ENCODE measurements at regions not wholly inside any gene's neighbourhood (a gene's known extent, or its start where the extent isn't known, plus 50 kb on each side); places are given as distances from the start of the nearest gene placed in this dataset.

DNA sequence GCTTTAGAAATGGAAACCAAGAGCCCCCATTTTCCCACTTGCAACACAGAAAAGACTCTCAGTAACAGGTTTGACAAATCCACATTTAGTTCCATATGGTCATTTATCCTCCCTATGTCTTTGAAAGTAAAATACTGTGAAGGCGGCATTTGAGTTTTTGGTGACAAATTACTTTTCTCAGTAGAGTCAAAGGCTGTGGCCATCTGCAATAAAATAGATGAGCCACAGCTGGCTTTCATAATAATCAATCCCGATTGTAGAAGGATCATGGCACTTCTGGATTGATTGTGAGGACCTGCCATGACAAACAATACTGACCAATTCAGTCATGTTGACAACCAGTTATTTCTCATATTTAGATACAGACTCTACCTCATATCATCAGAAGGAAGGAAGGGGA is 512.0 kb upstream of the ADGRL2 start:
- no peaks in the 10 kb centered on the region for H3K9me2 ChIP-seq (ENCODE audit: low read depth, low read length)
- H3K27ac ChIP-seq (ENCODE audit: low read depth, low read length, poor library complexity, severe bottlenecking): no peak overlapping the region
- H3K9me3 ChIP-seq (ENCODE audit: low read length): no peaks in the 10 kb centered on the region

DNA sequence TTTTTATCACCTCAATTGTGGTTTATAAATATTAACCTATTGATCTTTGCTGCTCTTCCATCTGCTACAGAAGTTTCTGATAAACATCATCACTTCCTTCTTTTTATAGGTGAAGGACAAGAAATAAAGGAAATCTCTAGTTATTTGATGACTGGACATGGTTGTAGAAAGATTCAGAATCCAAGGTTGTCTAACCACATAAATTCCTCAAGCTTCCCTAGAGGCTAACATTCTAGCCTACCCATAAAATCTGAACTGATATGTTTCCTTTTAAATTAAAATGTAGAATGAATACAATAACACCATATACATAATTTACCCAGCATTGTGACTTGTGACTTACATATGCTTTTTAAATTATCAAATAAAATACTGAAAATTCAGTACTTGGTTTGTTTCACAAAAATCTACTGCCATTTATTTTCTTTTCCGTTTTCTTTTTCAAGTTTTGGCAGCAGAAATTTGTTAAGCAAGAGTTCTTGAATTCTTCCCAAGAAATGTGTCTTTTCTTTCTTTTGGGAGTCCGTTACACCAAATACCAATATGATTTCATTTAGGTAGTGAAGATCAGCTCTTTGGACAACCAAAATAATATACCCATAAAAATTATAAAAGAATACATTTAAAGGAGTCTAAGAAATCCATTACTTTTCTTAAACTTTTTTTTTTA is 513.2 kb upstream of the ADGRL2 start:
- H3K9me3 ChIP-seq (ENCODE audit: low read length): no peaks in the 10 kb centered on the region
- no peaks in the 10 kb centered on the region for H3K36me3 ChIP-seq (ENCODE audit: insufficient read depth, low read length)
- no peak overlapping the region for H3K4me2 ChIP-seq (ENCODE audit: low read length)
- TF ChIP-seq CTCF (IDR thresholded peaks at IDR 0.05; ENCODE audit: low read length) (no peak), EZH2 (IDR thresholded peaks at IDR 0.05; ENCODE audit: borderline replicate concordance, low read length) (no peak)
- H3K9ac ChIP-seq (ENCODE audit: low read length): no peak overlapping the region
- no peaks in the 10 kb centered on the region for H3K27me3 ChIP-seq (ENCODE audit: insufficient read depth, low read length)
- H3K9me2 ChIP-seq (ENCODE audit: low read depth, low read length): no peaks in the 10 kb centered on the region
- H3K27ac ChIP-seq (ENCODE audit: low read depth, low read length, poor library complexity, severe bottlenecking): no peak overlapping the region
- H3K79me2 ChIP-seq (ENCODE audit: insufficient read depth, low read length): no peaks in the 10 kb centered on the region
- no peak overlapping the region for H3K4me3 ChIP-seq (ENCODE audit: low read depth, low read length, poor library complexity, severe bottlenecking)
- no peaks in the 10 kb centered on the region for H3K4me1 ChIP-seq (ENCODE audit: insufficient read depth, low read length, severe bottlenecking)
- H4K20me1 ChIP-seq (ENCODE audit: insufficient read depth, low read length): no peaks in the 10 kb centered on the region
- no peak overlapping the region for H2AFZ ChIP-seq (ENCODE audit: low read length)
- H3F3A ChIP-seq (ENCODE audit: insufficient read depth, low read length): no peaks in the 10 kb centered on the region

More for the DNA sequence above, 512.0 kb upstream of the ADGRL2 start:
- Histone ChIP-seq H3K9ac (ENCODE audit: low read length) (no peak overlapping the region), H3K4me1 (ENCODE audit: insufficient read depth, low read length, severe bottlenecking) (no peaks in the 10 kb centered on the region), H2AFZ (ENCODE audit: low read length) (no peak overlapping the region), H3K4me2 (ENCODE audit: low read length) (no peak overlapping the region), H3K27me3 (ENCODE audit: insufficient read depth, low read length) (no peaks in the 10 kb centered on the region), H3F3A (ENCODE audit: insufficient read depth, low read length) (no peaks in the 10 kb centered on the region), H3K4me3 (ENCODE audit: low read depth, low read length, poor library complexity, severe bottlenecking) (no peak overlapping the region), H4K20me1 (ENCODE audit: insufficient read depth, low read length) (no peaks in the 10 kb centered on the region), H3K36me3 (ENCODE audit: insufficient read depth, low read length) (no peaks in the 10 kb centered on the region), H3K79me2 (ENCODE audit: insufficient read depth, low read length) (no peaks in the 10 kb centered on the region)
- no peak for TF ChIP-seq EZH2 (IDR thresholded peaks at IDR 0.05; ENCODE audit: borderline replicate concordance, low read length)
- TF ChIP-seq CTCF (IDR thresholded peaks at IDR 0.05; ENCODE audit: low read length): no peak

DNA sequence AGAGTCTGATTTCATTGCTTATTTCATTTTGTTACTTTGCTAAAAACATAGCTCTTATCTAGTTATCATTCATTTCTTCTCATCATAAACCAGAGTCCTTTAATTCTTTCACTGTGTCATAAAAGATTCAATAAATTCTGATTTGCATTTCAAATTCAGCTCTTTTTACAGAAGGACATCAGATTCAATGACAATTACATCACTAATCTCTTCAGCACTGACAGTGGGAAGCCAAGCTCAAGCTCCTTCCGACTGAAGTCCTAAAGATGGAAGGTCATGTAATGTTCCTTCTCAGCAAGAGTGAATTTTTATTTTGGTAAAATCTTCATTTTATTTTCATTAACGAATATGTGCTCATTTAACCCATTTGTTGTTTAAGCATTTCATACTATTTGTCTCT is 530.7 kb upstream of the ADGRL2 start:
- no peaks in the 10 kb centered on the region for H3F3A ChIP-seq (ENCODE audit: insufficient read depth, low read length)
- H3K36me3 ChIP-seq (ENCODE audit: insufficient read depth, low read length): no peaks in the 10 kb centered on the region
- no peak overlapping the region for H2AFZ ChIP-seq (ENCODE audit: low read length)
- H3K4me3 ChIP-seq (ENCODE audit: low read depth, low read length, poor library complexity, severe bottlenecking): no peak overlapping the region
- no peaks in the 10 kb centered on the region for H3K9me2 ChIP-seq (ENCODE audit: low read depth, low read length)
- H3K9me3 ChIP-seq (ENCODE audit: low read length): no peaks in the 10 kb centered on the region
- H3K27ac ChIP-seq (ENCODE audit: low read depth, low read length, poor library complexity, severe bottlenecking): no peak overlapping the region
- H3K9ac ChIP-seq (ENCODE audit: low read length): no peak overlapping the region
- no peaks in the 10 kb centered on the region for H4K20me1 ChIP-seq (ENCODE audit: insufficient read depth, low read length)
- no peaks in the 10 kb centered on the region for H3K27me3 ChIP-seq (ENCODE audit: insufficient read depth, low read length)
- H3K4me1 ChIP-seq (ENCODE audit: insufficient read depth, low read length, severe bottlenecking): no peaks in the 10 kb centered on the region
- H3K79me2 ChIP-seq (ENCODE audit: insufficient read depth, low read length): no peaks in the 10 kb centered on the region
- no peak overlapping the region for H3K4me2 ChIP-seq (ENCODE audit: low read length)
- TF ChIP-seq CTCF (IDR thresholded peaks at IDR 0.05; ENCODE audit: low read length) (no peak), EZH2 (IDR thresholded peaks at IDR 0.05; ENCODE audit: borderline replicate concordance, low read length) (no peak)
